ENCODE measurements at regions not wholly inside any gene's neighbourhood (a gene's known extent, or its start where the extent isn't known, plus 50 kb on each side); places are given as distances from the start of the nearest gene placed in this dataset.

DNA sequence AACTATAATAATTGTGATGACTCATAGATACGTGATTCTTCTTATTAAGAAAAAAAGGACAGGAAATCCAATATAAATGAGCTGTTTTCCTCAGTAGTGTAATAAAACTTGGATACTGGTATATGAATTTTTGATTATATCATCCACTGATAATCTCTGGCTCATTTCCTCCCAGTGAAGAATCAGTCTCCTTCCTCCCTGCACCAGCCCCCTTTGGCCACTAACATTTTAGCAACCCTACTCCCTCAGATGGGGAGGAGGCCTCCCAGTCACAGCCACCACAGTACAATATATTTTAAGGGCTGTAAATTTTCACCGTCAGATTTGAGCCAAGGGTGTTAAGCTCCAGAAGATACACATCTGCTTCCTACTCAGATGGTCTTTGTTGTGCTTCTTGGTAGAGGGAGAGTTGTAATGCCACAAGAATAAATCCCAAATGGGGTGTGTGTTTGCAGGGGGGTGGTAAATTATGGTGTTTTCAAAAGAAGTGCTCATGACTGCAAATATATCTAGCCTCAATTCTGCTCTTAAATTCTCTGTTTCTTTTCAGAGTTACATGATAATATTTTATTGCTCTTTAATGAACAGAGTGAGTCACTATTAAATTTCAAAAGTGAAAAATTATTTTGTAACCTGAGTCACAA, 153.5 kb downstream of the HLX start:
- Histone ChIP-seq H3K4me3 (no peak overlapping the region), H3K27ac (no peak overlapping the region), H3K9me3 (no peaks in the 10 kb centered on the region), H3K27me3 (no peaks in the 10 kb centered on the region), H3K36me3 (replicated peaks in 1 of 2; ENCODE audit: insufficient read depth in 1 of 2, low read depth in 2 of 2) (no peaks in the 10 kb centered on the region), H3K4me1 (no peaks in the 10 kb centered on the region)
- 44 to 66% methylated on average over 2 of the region's 2 CpGs for WGBS, 2 donors
- DNase-seq: no peak
- TF ChIP-seq POLR2A (IDR thresholded peaks at IDR 0.05): no peak
- TF ChIP-seq, protein P1, sequence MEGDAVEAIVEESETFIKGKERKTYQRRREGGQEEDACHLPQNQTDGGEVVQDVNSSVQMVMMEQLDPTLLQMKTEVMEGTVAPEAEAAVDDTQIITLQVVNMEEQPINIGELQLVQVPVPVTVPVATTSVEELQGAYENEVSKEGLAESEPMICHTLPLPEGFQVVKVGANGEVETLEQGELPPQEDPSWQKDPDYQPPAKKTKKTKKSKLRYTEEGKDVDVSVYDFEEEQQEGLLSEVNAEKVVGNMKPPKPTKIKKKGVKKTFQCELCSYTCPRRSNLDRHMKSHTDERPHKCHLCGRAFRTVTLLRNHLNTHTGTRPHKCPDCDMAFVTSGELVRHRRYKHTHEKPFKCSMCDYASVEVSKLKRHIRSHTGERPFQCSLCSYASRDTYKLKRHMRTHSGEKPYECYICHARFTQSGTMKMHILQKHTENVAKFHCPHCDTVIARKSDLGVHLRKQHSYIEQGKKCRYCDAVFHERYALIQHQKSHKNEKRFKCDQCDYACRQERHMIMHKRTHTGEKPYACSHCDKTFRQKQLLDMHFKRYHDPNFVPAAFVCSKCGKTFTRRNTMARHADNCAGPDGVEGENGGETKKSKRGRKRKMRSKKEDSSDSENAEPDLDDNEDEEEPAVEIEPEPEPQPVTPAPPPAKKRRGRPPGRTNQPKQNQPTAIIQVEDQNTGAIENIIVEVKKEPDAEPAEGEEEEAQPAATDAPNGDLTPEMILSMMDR (IDR thresholded peaks at IDR 0.05): no peak
- intact Hi-C loops (cut with DNase I): no loop called here
- no peak for ATAC-seq

DNA sequence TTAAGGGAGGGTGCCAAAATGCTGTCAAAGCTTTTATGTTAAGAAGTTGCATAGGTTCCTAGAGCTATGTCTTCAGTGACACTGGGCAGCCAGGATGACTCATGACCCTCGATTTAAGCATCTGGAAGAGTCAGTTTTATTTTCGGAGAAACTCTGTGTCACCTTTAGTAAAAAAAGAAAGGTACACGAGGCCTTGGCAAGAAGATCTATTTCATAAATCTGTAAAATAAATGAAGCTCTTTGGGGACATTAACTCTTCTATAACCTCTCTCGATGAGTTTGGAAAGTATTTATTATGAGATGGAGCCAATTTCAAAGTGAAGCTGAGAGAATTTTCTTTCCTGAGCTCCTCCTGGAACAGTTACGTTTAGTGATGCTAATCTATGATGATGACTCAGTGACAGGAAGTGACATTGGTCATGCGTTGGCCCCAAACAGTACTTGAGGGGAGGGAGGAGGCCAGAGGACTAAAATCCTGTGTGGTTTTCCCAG, 156.5 kb downstream of the HLX start:
- Histone ChIP-seq H3K4me3 (no peak overlapping the region), H3K36me3 (replicated peaks in 1 of 2; ENCODE audit: insufficient read depth in 1 of 2, low read depth in 2 of 2) (no peaks in the 10 kb centered on the region), H3K9me3 (no peaks in the 10 kb centered on the region), H3K4me1 (no peaks in the 10 kb centered on the region), H3K27ac (no peak overlapping the region), H3K27me3 (no peaks in the 10 kb centered on the region)
- DNase-seq (no peak), ATAC-seq (no peak)
- TF ChIP-seq, protein P1 (IDR thresholded peaks at IDR 0.05): no peak
- no peak for TF ChIP-seq POLR2A (IDR thresholded peaks at IDR 0.05)
- intact Hi-C loops (cut with DNase I): no loop called here
- 31 to 37% methylated on average over 6 of the region's 6 CpGs for WGBS, 2 donors

GRCh38 chr1:221039616-221040015, 160.4 kb downstream of the HLX start:
- intact Hi-C loops (cut with DNase I): no loop called here
- no peaks in the 10 kb centered on the region for H3K4me1 ChIP-seq
- DNase-seq (no peak), ATAC-seq (no peak)
- 61 to 68% methylated on average over 1 of the region's 1 CpG for WGBS, 2 donors
- no peak overlapping the region for H3K4me3 ChIP-seq
- no peaks in the 10 kb centered on the region for H3K27me3 ChIP-seq
- H3K9me3 ChIP-seq: no peaks in the 10 kb centered on the region
- no peak overlapping the region for H3K27ac ChIP-seq
- TF ChIP-seq, protein P1 (IDR thresholded peaks at IDR 0.05): no peak
- TF ChIP-seq POLR2A (IDR thresholded peaks at IDR 0.05): no peak
- H3K36me3 ChIP-seq (replicated peaks in 1 of 2; ENCODE audit: insufficient read depth in 1 of 2, low read depth in 2 of 2): no peaks in the 10 kb centered on the region

GRCh38 chr1:221040101-221040500, 160.9 kb downstream of the HLX start:
- TF ChIP-seq, protein P1 (IDR thresholded peaks at IDR 0.05): no peak
- no peak for TF ChIP-seq POLR2A (IDR thresholded peaks at IDR 0.05)
- intact Hi-C loops (cut with DNase I): no loop called here
- no peaks in the 10 kb centered on the region for H3K27me3 ChIP-seq
- H3K36me3 ChIP-seq (replicated peaks in 1 of 2; ENCODE audit: insufficient read depth in 1 of 2, low read depth in 2 of 2): no peaks in the 10 kb centered on the region
- ATAC-seq (no peak), DNase-seq (no peak)
- WGBS, 2 donors: 43 to 52% methylated on average over 1 of the region's 1 CpG
- no peaks in the 10 kb centered on the region for H3K4me1 ChIP-seq
- H3K27ac ChIP-seq: no peak overlapping the region
- no peak overlapping the region for H3K4me3 ChIP-seq
- no peaks in the 10 kb centered on the region for H3K9me3 ChIP-seq

GRCh38 chr1:221040691-221041285, 161.5 kb downstream of the HLX start:
- H3K36me3 ChIP-seq (replicated peaks in 1 of 2; ENCODE audit: insufficient read depth in 1 of 2, low read depth in 2 of 2): no peaks in the 10 kb centered on the region
- no peaks in the 10 kb centered on the region for H3K4me1 ChIP-seq
- no peaks in the 10 kb centered on the region for H3K27me3 ChIP-seq
- no peaks in the 10 kb centered on the region for H3K9me3 ChIP-seq
- intact Hi-C loops (cut with DNase I): no loop called here
- ATAC-seq: no peak
- WGBS, 2 donors: 67 to 80% methylated on average over 2 of the region's 2 CpGs
- H3K4me3 ChIP-seq: no peak overlapping the region
- H3K27ac ChIP-seq: no peak overlapping the region
- DNase-seq: no peak
- no peak for TF ChIP-seq POLR2A (IDR thresholded peaks at IDR 0.05)
- TF ChIP-seq, protein P1 (IDR thresholded peaks at IDR 0.05): no peak

Data from body of pancreas (tissue), 4 donors.